ENCODE measurements at regions not wholly inside any gene's neighbourhood (a gene's known extent, or its start where the extent isn't known, plus 50 kb on each side); places are given as distances from the start of the nearest gene placed in this dataset.

DNA sequence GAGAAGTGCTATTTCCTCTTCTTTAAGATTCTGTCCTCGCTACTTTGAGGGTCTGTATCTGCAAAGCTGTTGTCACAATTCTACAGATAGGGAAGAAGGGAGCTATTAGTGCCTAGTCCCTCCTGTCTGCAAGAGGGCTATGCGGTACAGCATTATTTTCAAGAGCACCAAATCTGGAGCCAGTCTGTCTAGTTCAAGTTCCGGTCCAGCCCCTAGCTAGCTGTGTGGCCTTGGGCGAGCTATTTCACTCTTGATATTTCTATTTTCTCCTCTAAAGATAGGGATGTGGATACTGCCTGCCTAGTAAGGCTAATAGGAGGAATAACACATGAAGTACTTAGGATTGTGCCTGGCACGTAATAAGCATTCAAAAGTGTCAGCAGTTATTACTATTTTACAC is 272.4 kb downstream of the KCNE4 start:
- Histone ChIP-seq H3K18ac (ENCODE audit: low read depth, low read length) (no peak overlapping the region), H3K9me1 (ENCODE audit: insufficient read depth, low read length) (no peaks in the 10 kb centered on the region), H2BK15ac (ENCODE audit: low read depth, low read length) (no peak overlapping the region), H3K23ac (ENCODE audit: low read depth, low read length) (no peak overlapping the region), H3K56ac (ENCODE audit: extremely low read depth, insufficient read depth, low read length) (no peak overlapping the region), H2AFZ (replicated peaks; ENCODE audit: low read length, poor library complexity) (no peak overlapping the region), H2BK120ac (ENCODE audit: low read depth, low read length) (no peak overlapping the region), H3K9ac (ENCODE audit: low read depth, low read length) (no peak overlapping the region), H2BK20ac (ENCODE audit: low read depth, low read length) (no peak overlapping the region), H2BK5ac (ENCODE audit: low read depth, low read length, poor library complexity, severe bottlenecking) (no peak overlapping the region), H3K9me3 (ENCODE audit: control insufficient read depth, insufficient read depth, low read length) (no peaks in the 10 kb centered on the region), H3K27ac (ENCODE audit: insufficient read depth, low read length) (no peak overlapping the region), H3K4ac (ENCODE audit: low read depth, low read length) (no peak overlapping the region), H3K79me1 (ENCODE audit: low read depth in 1 of 2, low read length in 2 of 2) (no peaks in the 10 kb centered on the region), H3K4me2 (ENCODE audit: low read depth, low read length) (no peak overlapping the region), H4K8ac (ENCODE audit: low read depth in 2 of 2, low read length in 2 of 2) (no peak overlapping the region), H3K27me3 (ENCODE audit: control insufficient read depth, insufficient read depth, low read length) (no peaks in the 10 kb centered on the region; the same call in 1 of the 2 replicates), H3K4me1 (ENCODE audit: control insufficient read depth, insufficient read depth, low read length) (no peaks in the 10 kb centered on the region), H4K20me1 (ENCODE audit: insufficient read depth, low read length) (no peaks in the 10 kb centered on the region), H3K4me3 (ENCODE audit: insufficient read depth, low read depth, low read length) (no peak overlapping the region), H4K5ac (ENCODE audit: low read depth, low read length) (no peak overlapping the region), H3K14ac (replicated peaks; ENCODE audit: low read depth, low read length) (no peak overlapping the region), H2AK9ac (replicated peaks; ENCODE audit: low read depth, low read length, poor library complexity) (no peak overlapping the region), H2AK5ac (ENCODE audit: low read depth, low read length) (no peak overlapping the region), H3K36me3 (ENCODE audit: control insufficient read depth, insufficient read depth, low read length) (no peaks in the 10 kb centered on the region), H4K91ac (ENCODE audit: insufficient read depth, low read depth, low read length) (no peak overlapping the region)
- DNase-seq (no peak), ATAC-seq (ENCODE audit: low read depth) (no peak)
- WGBS, 2 experiments (ENCODE audit: extremely low coverage in 2 of 2, insufficient read length in 1 of 2): no CpG with 5 or more reads among the region's 5 CpGs
- intact Hi-C loops (cut with micrococcal nuclease) (no loop called here), dilution Hi-C loops (cut with HindIII; ENCODE audit: low sequenced_read_pairs, unreplicated experiment) (no loop called here), in situ Hi-C loops (cut with MboI; ENCODE audit: low sequenced_read_pairs) (loop anchor here (25.0 kb wide), 1 partner anchor 463 kb away; no protein-coding TSS in a partner anchor)
- no TSS peak for BruUV-seq (replicated peaks)
- TF ChIP-seq NFE2L2 (IDR thresholded peaks at IDR 0.05; ENCODE audit: low read depth, low read length) (no peak), MAZ (IDR thresholded peaks at IDR 0.05; ENCODE audit: borderline replicate concordance, low read depth, low read length) (no peak), RFX5 (IDR thresholded peaks at IDR 0.05; ENCODE audit: low read depth, low read length) (no peak), BHLHE40 (IDR thresholded peaks at IDR 0.05; ENCODE audit: low read depth, low read length) (no peak), CHD1 (IDR thresholded peaks at IDR 0.05; ENCODE audit: low read depth, low read length) (no peak), RAD21 (IDR thresholded peaks at IDR 0.05; ENCODE audit: low read length) (no peak), SMC3 (IDR thresholded peaks at IDR 0.05; ENCODE audit: low read depth, low read length) (no peak), FOS (IDR thresholded peaks at IDR 0.05; ENCODE audit: low read depth, low read length) (no peak), MAFK (IDR thresholded peaks at IDR 0.05; ENCODE audit: low read depth, low read length) (no peak), MXI1 (IDR thresholded peaks at IDR 0.05; ENCODE audit: borderline replicate concordance, low read depth, low read length) (no peak), POLR2A (IDR thresholded peaks at IDR 0.05; ENCODE audit: low read depth, low read length) (no peak)
- TF ChIP-seq, protein P1, sequence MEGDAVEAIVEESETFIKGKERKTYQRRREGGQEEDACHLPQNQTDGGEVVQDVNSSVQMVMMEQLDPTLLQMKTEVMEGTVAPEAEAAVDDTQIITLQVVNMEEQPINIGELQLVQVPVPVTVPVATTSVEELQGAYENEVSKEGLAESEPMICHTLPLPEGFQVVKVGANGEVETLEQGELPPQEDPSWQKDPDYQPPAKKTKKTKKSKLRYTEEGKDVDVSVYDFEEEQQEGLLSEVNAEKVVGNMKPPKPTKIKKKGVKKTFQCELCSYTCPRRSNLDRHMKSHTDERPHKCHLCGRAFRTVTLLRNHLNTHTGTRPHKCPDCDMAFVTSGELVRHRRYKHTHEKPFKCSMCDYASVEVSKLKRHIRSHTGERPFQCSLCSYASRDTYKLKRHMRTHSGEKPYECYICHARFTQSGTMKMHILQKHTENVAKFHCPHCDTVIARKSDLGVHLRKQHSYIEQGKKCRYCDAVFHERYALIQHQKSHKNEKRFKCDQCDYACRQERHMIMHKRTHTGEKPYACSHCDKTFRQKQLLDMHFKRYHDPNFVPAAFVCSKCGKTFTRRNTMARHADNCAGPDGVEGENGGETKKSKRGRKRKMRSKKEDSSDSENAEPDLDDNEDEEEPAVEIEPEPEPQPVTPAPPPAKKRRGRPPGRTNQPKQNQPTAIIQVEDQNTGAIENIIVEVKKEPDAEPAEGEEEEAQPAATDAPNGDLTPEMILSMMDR (conservative IDR thresholded peaks at IDR 0.05; ENCODE audit: low read depth, low read length): no peak
- TF ChIP-seq, protein P2, sequence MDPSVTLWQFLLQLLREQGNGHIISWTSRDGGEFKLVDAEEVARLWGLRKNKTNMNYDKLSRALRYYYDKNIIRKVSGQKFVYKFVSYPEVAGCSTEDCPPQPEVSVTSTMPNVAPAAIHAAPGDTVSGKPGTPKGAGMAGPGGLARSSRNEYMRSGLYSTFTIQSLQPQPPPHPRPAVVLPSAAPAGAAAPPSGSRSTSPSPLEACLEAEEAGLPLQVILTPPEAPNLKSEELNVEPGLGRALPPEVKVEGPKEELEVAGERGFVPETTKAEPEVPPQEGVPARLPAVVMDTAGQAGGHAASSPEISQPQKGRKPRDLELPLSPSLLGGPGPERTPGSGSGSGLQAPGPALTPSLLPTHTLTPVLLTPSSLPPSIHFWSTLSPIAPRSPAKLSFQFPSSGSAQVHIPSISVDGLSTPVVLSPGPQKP (IDR thresholded peaks at IDR 0.05; ENCODE audit: borderline replicate concordance, low read depth, low read length): no peak
- POLR2A ChIA-PET (ENCODE audit: unreplicated experiment): no interaction called here
- CTCF ChIA-PET: no interaction called here

Measured in IMR-90 (cell line).